ENCODE measurements at regions not wholly inside any gene's neighbourhood (a gene's known extent, or its start where the extent isn't known, plus 50 kb on each side); places are given as distances from the start of the nearest gene placed in this dataset.

GRCh38 chr22:34800260-34800980 is 265.5 kb upstream of the ISX start:
- TF ChIP-seq CTCF (IDR thresholded peaks at IDR 0.05; ENCODE audit: extremely low read depth in 1 of 2, insufficient read depth in 1 of 2, low read depth in 1 of 2, low read length in 2 of 2) (no peak), POLR2AphosphoS5 (IDR thresholded peaks at IDR 0.05; ENCODE audit: insufficient read depth, low read depth, low read length) (no peak), POLR2A (IDR thresholded peaks at IDR 0.05; ENCODE audit: low read depth, low read length) (no peak), EZH2 (IDR thresholded peaks at IDR 0.05; ENCODE audit: borderline replicate concordance, low read depth, low read length, severe bottlenecking) (no peak), GATA2 (IDR thresholded peaks at IDR 0.05; ENCODE audit: insufficient read depth, insufficient read length, low read depth, low read length) (no peak), JUN (IDR thresholded peaks at IDR 0.05; ENCODE audit: borderline replicate concordance, insufficient read depth, insufficient read length, low read depth) (no peak), FOS (IDR thresholded peaks at IDR 0.05; ENCODE audit: borderline replicate concordance, insufficient read depth, low read length) (no peak)
- TF ChIP-seq, protein P1, sequence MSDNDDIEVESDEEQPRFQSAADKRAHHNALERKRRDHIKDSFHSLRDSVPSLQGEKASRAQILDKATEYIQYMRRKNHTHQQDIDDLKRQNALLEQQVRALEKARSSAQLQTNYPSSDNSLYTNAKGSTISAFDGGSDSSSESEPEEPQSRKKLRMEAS (IDR thresholded peaks at IDR 0.05; ENCODE audit: insufficient read depth, insufficient read length): no peak

Data from endothelial cell of umbilical vein (primary cell).